HepG2 (cell line): ENCODE measurements at regions not wholly inside any gene's neighbourhood (a gene's known extent, or its start where the extent isn't known, plus 50 kb on each side); places are given as distances from the start of the nearest gene placed in this dataset.

Experiments
- AHDC1 ChIP-seq: sonication (generic); formaldehyde crosslinking; IDR thresholded peaks from 2 replicates; pipeline ENCODE4 v1.5.1; 2020; ENCODE audit warnings: mild to moderate bottlenecking, missing genetic modification reagents, borderline replicate concordance
- ARID3A ChIP-seq: IDR thresholded peaks from 2 replicates; pipeline ENCODE4 v1.6.1; 2012; ENCODE audit warnings: low read depth, low read length, improper control_type of control experiment
- ARNT2 ChIP-seq: sonication (generic); formaldehyde crosslinking; IDR thresholded peaks from 2 replicates; pipeline ENCODE4 v1.8.0; 2022; ENCODE audit warnings: mild to moderate bottlenecking, low read depth, missing genetic modification reagents, moderate library complexity
- FOXP4 ChIP-seq: sonication (generic); formaldehyde crosslinking; IDR thresholded peaks from 2 replicates; pipeline ENCODE4 v1.4.0; 2020; ENCODE audit warnings: missing genetic modification reagents
- HMG20B ChIP-seq: conservative IDR thresholded peaks from 2 replicates; pipeline ENCODE4 v1.6.1; 2016; ENCODE audit warnings: missing genetic modification reagents, missing compliant biosample characterization
- HMGXB4 ChIP-seq, 2 experiments: sonication (generic) in 1 of 2; formaldehyde crosslinking in 1 of 2; IDR thresholded peaks; 2 replicates each; pipeline versions ENCODE4 v1.4.0 to v1.6.1; 2018 to 2020; ENCODE audit warnings: missing genetic modification reagents in 2 of 2, borderline replicate concordance in 1 of 2, low read depth in 1 of 2, mild to moderate bottlenecking in 1 of 2, missing biosample characterization in 1 of 2
- IRF9 ChIP-seq: sonication (generic); formaldehyde crosslinking; IDR thresholded peaks from 2 replicates; pipeline ENCODE4 v1.8.0; 2022; ENCODE audit warnings: missing genetic modification reagents, mild to moderate bottlenecking, borderline replicate concordance
- MZF1 ChIP-seq: sonication (generic); formaldehyde crosslinking; IDR thresholded peaks from 2 replicates; pipeline ENCODE4 v1.8.1; 2023; ENCODE audit warnings: mild to moderate bottlenecking, missing genetic modification reagents, borderline replicate concordance
- POLR2G ChIP-seq: fragments of 200-400 bp; formaldehyde crosslinking; IDR thresholded peaks from 2 replicates; pipeline ENCODE4 v1.6.1; 2018; ENCODE audit warnings: mild to moderate bottlenecking, low read depth, low read length, moderate library complexity
- REPIN1 ChIP-seq: sonication (generic); formaldehyde crosslinking; IDR thresholded peaks from 2 replicates; pipeline ENCODE4 v1.8.0; 2022; ENCODE audit warnings: missing genetic modification reagents, low read depth, mild to moderate bottlenecking, borderline replicate concordance
- TARDBP ChIP-seq: sonication (generic); formaldehyde crosslinking; IDR thresholded peaks from 2 replicates; pipeline ENCODE4 v1.8.0; 2022; ENCODE audit warnings: mild to moderate bottlenecking, missing genetic modification reagents
- YEATS4 ChIP-seq: sonication (generic); formaldehyde crosslinking; IDR thresholded peaks from 2 replicates; pipeline ENCODE4 v1.4.0; 2020; ENCODE audit warnings: missing genetic modification reagents, borderline replicate concordance
- ZNF460 ChIP-seq: sonication (generic); formaldehyde crosslinking; IDR thresholded peaks from 2 replicates; pipeline ENCODE4 v1.5.1; 2020; ENCODE audit warnings: missing genetic modification reagents, mild to moderate bottlenecking, borderline replicate concordance
- ZNF709 ChIP-seq: sonication (generic); formaldehyde crosslinking; IDR thresholded peaks from 2 replicates; pipeline ENCODE4 v1.5.0; 2020; ENCODE audit warnings: mild to moderate bottlenecking, missing genetic modification reagents

- TF ChIP-seq HMGXB4 (CRISPR knock-in tag; IDR thresholded peaks at IDR 0.05; ENCODE audit: borderline replicate concordance in 1 of 2, low read depth in 1 of 2) (0 out of 4 replicates have a peak, but pooled peaks of 1 of the 2 experiments have one; percentile 28), ARID3A (0 out of 2 replicates have a peak, but pooled peaks have one; percentile 54), AHDC1 (CRISPR knock-in tag) (peak; percentile 22; the same call in 1 of the 2 replicates), ZNF460 (CRISPR knock-in tag) (no peak), REPIN1 (CRISPR knock-in tag) (0 out of 2 replicates have a peak, but pooled peaks have one; percentile 41), TARDBP (peak; percentile 50), FOXP4 (CRISPR knock-in tag) (0 out of 2 replicates have a peak, but pooled peaks have one; percentile 18), ARNT2 (CRISPR knock-in tag) (no peak), HMG20B (CRISPR knock-in tag) (0 out of 2 replicates have a peak, but pooled peaks have one; percentile 53), POLR2G (no peak), YEATS4 (CRISPR knock-in tag) (0 out of 2 replicates have a peak, but pooled peaks have one; percentile 45), ZNF709 (CRISPR knock-in tag) (no peak), IRF9 (no peak), MZF1 (CRISPR knock-in tag) (no peak)
Observed at GRCh38 chr10:25082276-25083204, 66.1 kb downstream of the THNSL1 start (continued).
